ENCODE measurements at regions not wholly inside any gene's neighbourhood (a gene's known extent, or its start where the extent isn't known, plus 50 kb on each side); places are given as distances from the start of the nearest gene placed in this dataset.

DNA sequence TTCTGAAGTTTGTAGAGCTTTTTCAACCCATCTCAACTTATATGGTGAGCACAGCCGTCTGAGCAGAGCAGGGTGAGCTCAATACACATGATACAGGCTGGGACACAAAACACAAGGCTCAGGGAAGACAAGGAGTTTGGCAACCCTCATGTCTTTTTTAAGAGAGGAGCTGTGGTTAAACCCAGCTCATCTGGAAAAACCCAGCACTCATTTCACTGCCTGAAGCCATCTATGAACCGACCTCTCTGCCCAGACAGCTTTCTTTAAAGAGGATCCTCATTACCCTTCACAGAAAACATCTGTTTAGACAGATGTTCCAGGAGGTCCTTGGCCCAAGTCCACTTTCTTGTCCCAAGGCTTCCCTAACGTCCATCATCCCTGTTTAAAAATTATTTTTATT is 170.0 kb upstream of the TSHZ3 start:
- no peak overlapping the region for H3K27ac Mint-ChIP-seq
- peaks cover 4% of the 10 kb centered on the region for H3K9me3 Mint-ChIP-seq (ENCODE audit: low read depth)
- H3K4me3 Mint-ChIP-seq (ENCODE audit: low read depth): no peak overlapping the region
- no peaks in the 10 kb centered on the region for H3K4me1 Mint-ChIP-seq (ENCODE audit: low read depth)
- no peak for DNase-seq (ENCODE audit: low spot score, unreplicated experiment)
- TF ChIP-seq, protein P1, sequence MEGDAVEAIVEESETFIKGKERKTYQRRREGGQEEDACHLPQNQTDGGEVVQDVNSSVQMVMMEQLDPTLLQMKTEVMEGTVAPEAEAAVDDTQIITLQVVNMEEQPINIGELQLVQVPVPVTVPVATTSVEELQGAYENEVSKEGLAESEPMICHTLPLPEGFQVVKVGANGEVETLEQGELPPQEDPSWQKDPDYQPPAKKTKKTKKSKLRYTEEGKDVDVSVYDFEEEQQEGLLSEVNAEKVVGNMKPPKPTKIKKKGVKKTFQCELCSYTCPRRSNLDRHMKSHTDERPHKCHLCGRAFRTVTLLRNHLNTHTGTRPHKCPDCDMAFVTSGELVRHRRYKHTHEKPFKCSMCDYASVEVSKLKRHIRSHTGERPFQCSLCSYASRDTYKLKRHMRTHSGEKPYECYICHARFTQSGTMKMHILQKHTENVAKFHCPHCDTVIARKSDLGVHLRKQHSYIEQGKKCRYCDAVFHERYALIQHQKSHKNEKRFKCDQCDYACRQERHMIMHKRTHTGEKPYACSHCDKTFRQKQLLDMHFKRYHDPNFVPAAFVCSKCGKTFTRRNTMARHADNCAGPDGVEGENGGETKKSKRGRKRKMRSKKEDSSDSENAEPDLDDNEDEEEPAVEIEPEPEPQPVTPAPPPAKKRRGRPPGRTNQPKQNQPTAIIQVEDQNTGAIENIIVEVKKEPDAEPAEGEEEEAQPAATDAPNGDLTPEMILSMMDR (IDR thresholded peaks at IDR 0.05; ENCODE audit: unreplicated experiment): no peak
- peaks cover 26% of the 10 kb centered on the region for H3K27me3 Mint-ChIP-seq
- H3K36me3 Mint-ChIP-seq (ENCODE audit: insufficient read depth): no peaks in the 10 kb centered on the region

GRCh38 chr19:31519908-31520307 is 170.7 kb upstream of the TSHZ3 start:
- H3K27me3 Mint-ChIP-seq: peaks cover 26% of the 10 kb centered on the region
- H3K4me1 Mint-ChIP-seq (ENCODE audit: low read depth): no peaks in the 10 kb centered on the region
- peaks cover 4% of the 10 kb centered on the region for H3K9me3 Mint-ChIP-seq (ENCODE audit: low read depth)
- DNase-seq (ENCODE audit: low spot score, unreplicated experiment): no peak
- no peak overlapping the region for H3K27ac Mint-ChIP-seq
- TF ChIP-seq, protein P1 (IDR thresholded peaks at IDR 0.05; ENCODE audit: unreplicated experiment): no peak
- H3K4me3 Mint-ChIP-seq (ENCODE audit: low read depth): no peak overlapping the region
- no peaks in the 10 kb centered on the region for H3K36me3 Mint-ChIP-seq (ENCODE audit: insufficient read depth)

DNA sequence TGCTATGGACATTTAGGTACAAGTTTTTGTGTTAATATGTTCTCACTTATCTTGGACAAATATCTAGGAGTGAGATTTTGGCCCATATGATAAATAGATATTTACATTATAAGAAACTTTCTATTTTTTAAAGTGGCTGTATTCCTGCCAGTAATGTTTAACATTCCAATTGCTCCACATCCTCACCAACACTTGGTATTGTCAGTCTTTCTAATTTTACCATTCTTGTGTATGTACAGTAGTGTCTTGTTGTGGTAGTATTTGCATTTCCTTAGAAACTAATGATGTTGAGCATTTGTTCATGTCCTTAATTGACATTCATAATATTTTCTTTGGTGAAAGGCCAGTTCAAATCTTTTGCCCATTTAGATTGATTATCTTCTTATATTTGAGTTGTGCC is 171.4 kb upstream of the TSHZ3 start:
- Mint-ChIP-seq H3K4me3 (ENCODE audit: low read depth) (no peak overlapping the region), H3K9me3 (ENCODE audit: low read depth) (peaks cover 7% of the 10 kb centered on the region), H3K4me1 (ENCODE audit: low read depth) (no peaks in the 10 kb centered on the region), H3K27me3 (peaks cover 26% of the 10 kb centered on the region), H3K27ac (no peak overlapping the region), H3K36me3 (ENCODE audit: insufficient read depth) (no peaks in the 10 kb centered on the region)
- DNase-seq (ENCODE audit: low spot score, unreplicated experiment): no peak
- TF ChIP-seq, protein P1 (IDR thresholded peaks at IDR 0.05; ENCODE audit: unreplicated experiment): no peak

GRCh38 chr19:31525610-31526147 is 176.4 kb upstream of the TSHZ3 start:
- Mint-ChIP-seq H3K36me3 (ENCODE audit: insufficient read depth) (no peaks in the 10 kb centered on the region), H3K27me3 (no peaks in the 10 kb centered on the region), H3K4me3 (ENCODE audit: low read depth) (no peak overlapping the region), H3K4me1 (ENCODE audit: low read depth) (no peaks in the 10 kb centered on the region), H3K9me3 (ENCODE audit: low read depth) (peaks cover 13% of the 10 kb centered on the region), H3K27ac (no peak overlapping the region)
- DNase-seq (ENCODE audit: low spot score, unreplicated experiment): no peak
- TF ChIP-seq, protein P1 (IDR thresholded peaks at IDR 0.05; ENCODE audit: unreplicated experiment): no peak

DNA sequence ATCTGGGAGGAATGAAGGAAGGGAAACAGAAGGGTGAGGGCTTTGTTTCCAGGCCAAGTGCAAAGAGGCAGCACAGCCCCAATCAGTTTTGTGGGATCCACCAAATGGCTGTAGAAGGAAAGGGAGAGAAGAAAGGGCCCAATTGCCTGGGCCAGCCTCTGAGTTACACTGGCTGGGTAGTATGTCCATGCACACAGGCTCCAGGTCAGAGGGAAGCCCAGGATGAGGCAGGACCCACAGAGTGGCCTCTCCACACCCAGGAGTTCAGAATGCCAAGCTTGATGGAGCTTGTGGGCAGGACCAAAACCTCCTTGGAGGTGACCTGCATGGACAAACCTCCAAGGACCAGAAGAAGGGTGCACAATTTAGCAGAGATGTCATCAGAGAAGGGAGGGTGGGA is 178.2 kb upstream of the TSHZ3 start:
- Mint-ChIP-seq H3K27ac (no peak overlapping the region), H3K27me3 (peaks cover 8% of the 10 kb centered on the region), H3K36me3 (ENCODE audit: insufficient read depth) (no peaks in the 10 kb centered on the region), H3K9me3 (ENCODE audit: low read depth) (peaks cover 10% of the 10 kb centered on the region), H3K4me1 (ENCODE audit: low read depth) (no peaks in the 10 kb centered on the region), H3K4me3 (ENCODE audit: low read depth) (no peak overlapping the region)
- no peak for DNase-seq (ENCODE audit: low spot score, unreplicated experiment)
- TF ChIP-seq, protein P1 (IDR thresholded peaks at IDR 0.05; ENCODE audit: unreplicated experiment): no peak
